ENCODE measurements at regions not wholly inside any gene's neighbourhood (a gene's known extent, or its start where the extent isn't known, plus 50 kb on each side); places are given as distances from the start of the nearest gene placed in this dataset.

DNA sequence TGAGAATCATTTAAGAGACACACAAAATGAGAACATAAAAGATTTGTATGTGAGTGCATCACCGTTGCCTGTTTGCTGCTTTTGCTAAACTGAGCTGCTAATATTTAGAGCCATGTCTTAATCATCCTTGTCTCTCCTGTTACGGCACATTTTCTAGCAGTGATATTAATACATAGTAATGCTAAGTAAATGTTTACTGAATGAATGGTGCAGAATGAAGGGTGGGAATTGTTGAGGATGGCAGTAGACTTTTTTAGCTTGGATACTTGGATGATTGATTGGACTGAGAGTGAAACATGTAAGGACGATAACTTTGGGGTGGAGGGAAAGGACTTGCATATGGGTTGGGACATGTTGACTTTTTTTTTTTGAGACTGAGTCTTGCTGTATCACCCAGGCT lies 102.3 kb upstream of the ABCA1 start:
- H2AFZ ChIP-seq (ENCODE audit: low read depth, low read length): no peak overlapping the region
- CTCF ChIA-PET: interaction anchor here (1.0 kb wide), 1 partner anchor 167 kb away, joined by 3 read pairs; no protein-coding TSS in a partner anchor
- dilution Hi-C loops (cut with MboI; ENCODE audit: extremely low pct_ligation_motif_present, low sequenced_read_pairs) (no loop called here), intact Hi-C loops (cut with micrococcal nuclease) (no loop called here)
- TF ChIP-seq GATA2 (IDR thresholded peaks at IDR 0.05; ENCODE audit: insufficient read depth, insufficient read length, low read depth, low read length): no peak
- TF ChIP-seq POLR2AphosphoS5 (IDR thresholded peaks at IDR 0.05; ENCODE audit: insufficient read depth, low read depth, low read length): no peak
- TF ChIP-seq POLR2A (IDR thresholded peaks at IDR 0.05; ENCODE audit: low read depth, low read length): no peak
- TF ChIP-seq MYC (IDR thresholded peaks at IDR 0.05; ENCODE audit: low read depth, low read length): no peak
- H3K4me2 ChIP-seq (ENCODE audit: insufficient read depth, low read length): no peak overlapping the region
- no peaks in the 10 kb centered on the region for H3K4me1 ChIP-seq (ENCODE audit: control insufficient read depth, extremely low read depth, insufficient read depth, low read length)
- H3K9me3 ChIP-seq (replicated peaks; ENCODE audit: control insufficient read depth, insufficient read depth, low read length): no peaks in the 10 kb centered on the region
- no peak overlapping the region for H3K9ac ChIP-seq (replicated peaks; ENCODE audit: extremely low read depth, insufficient read depth, low read length)
- H4K20me1 ChIP-seq (replicated peaks; ENCODE audit: control insufficient read depth, extremely low read depth, insufficient read depth, low read length): no peaks in the 10 kb centered on the region
- no peak overlapping the region for H3K27ac ChIP-seq (ENCODE audit: insufficient read depth, low read depth, low read length)
- no TSS peak for BruUV-seq (replicated peaks)
- POLR2A ChIA-PET: no interaction called here
- no peaks in the 10 kb centered on the region for H3K9me1 ChIP-seq (replicated peaks; ENCODE audit: control insufficient read depth, extremely low read depth, insufficient read depth, low read length)
- no peak for FAIRE-seq
- no peaks in the 10 kb centered on the region for H3K36me3 ChIP-seq (ENCODE audit: control insufficient read depth in 2 of 2, extremely low read depth in 1 of 2, insufficient read depth in 2 of 2, low read length in 2 of 2)
- H3K4me3 ChIP-seq (replicated peaks in 1 of 3; ENCODE audit: insufficient read depth in 1 of 3, low read depth in 1 of 3, low read length in 3 of 3): no peak overlapping the region
- DNase-seq (ENCODE audit: low read depth, low spot score): no peak
- H3K79me2 ChIP-seq (ENCODE audit: control insufficient read depth, insufficient read depth, low read length): no peaks in the 10 kb centered on the region
- no peaks in the 10 kb centered on the region for H3K27me3 ChIP-seq (ENCODE audit: control insufficient read depth in 2 of 2, insufficient read depth in 2 of 2, low read length in 2 of 2)

DNA sequence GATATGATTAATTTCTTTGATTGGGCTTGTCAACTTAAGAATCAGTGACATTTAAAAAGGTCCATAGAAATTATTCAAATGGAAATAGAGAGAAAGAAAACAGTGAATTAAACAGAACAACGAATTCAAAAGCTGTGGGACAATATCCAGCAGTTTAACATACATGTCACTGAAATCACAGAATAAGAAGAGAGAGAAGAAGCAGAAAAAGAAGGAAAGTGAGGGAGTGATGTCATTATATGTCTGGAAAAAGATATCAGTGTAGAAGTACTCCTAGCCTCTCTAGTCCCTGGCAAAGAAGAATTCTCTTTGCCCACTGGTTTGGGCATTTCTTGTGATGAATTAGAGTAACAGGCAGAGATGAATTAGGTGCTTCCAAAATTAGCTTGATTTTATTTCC lies 109.2 kb upstream of the ABCA1 start:
- no peaks in the 10 kb centered on the region for H3K36me3 ChIP-seq (ENCODE audit: control insufficient read depth in 2 of 2, extremely low read depth in 1 of 2, insufficient read depth in 2 of 2, low read length in 2 of 2)
- H3K9ac ChIP-seq (replicated peaks; ENCODE audit: extremely low read depth, insufficient read depth, low read length): no peak overlapping the region
- no peak for FAIRE-seq
- H3K9me3 ChIP-seq (replicated peaks; ENCODE audit: control insufficient read depth, insufficient read depth, low read length): no peaks in the 10 kb centered on the region
- intact Hi-C loops (cut with micrococcal nuclease): no loop called here
- BruUV-seq (replicated peaks): no TSS peak
- no peaks in the 10 kb centered on the region for H3K27me3 ChIP-seq (ENCODE audit: control insufficient read depth in 2 of 2, insufficient read depth in 2 of 2, low read length in 2 of 2)
- DNase-seq (ENCODE audit: low read depth, low spot score): no peak
- H3K27ac ChIP-seq (ENCODE audit: insufficient read depth, low read depth, low read length): no peak overlapping the region
- H3K4me2 ChIP-seq (ENCODE audit: insufficient read depth, low read length): no peak overlapping the region
- TF ChIP-seq EZH2 (IDR thresholded peaks at IDR 0.05; ENCODE audit: borderline replicate concordance, low read depth, low read length, severe bottlenecking) (no peak), MYC (IDR thresholded peaks at IDR 0.05; ENCODE audit: low read depth, low read length) (no peak), GATA2 (IDR thresholded peaks at IDR 0.05; ENCODE audit: insufficient read depth, insufficient read length, low read depth, low read length) (no peak), FOS (IDR thresholded peaks at IDR 0.05; ENCODE audit: borderline replicate concordance, insufficient read depth, low read length) (no peak), POLR2A (IDR thresholded peaks at IDR 0.05; ENCODE audit: low read depth, low read length) (no peak), POLR2AphosphoS5 (IDR thresholded peaks at IDR 0.05; ENCODE audit: insufficient read depth, low read depth, low read length) (no peak), JUN (IDR thresholded peaks at IDR 0.05; ENCODE audit: borderline replicate concordance, insufficient read depth, insufficient read length, low read depth) (no peak)
- TF ChIP-seq, protein P1, sequence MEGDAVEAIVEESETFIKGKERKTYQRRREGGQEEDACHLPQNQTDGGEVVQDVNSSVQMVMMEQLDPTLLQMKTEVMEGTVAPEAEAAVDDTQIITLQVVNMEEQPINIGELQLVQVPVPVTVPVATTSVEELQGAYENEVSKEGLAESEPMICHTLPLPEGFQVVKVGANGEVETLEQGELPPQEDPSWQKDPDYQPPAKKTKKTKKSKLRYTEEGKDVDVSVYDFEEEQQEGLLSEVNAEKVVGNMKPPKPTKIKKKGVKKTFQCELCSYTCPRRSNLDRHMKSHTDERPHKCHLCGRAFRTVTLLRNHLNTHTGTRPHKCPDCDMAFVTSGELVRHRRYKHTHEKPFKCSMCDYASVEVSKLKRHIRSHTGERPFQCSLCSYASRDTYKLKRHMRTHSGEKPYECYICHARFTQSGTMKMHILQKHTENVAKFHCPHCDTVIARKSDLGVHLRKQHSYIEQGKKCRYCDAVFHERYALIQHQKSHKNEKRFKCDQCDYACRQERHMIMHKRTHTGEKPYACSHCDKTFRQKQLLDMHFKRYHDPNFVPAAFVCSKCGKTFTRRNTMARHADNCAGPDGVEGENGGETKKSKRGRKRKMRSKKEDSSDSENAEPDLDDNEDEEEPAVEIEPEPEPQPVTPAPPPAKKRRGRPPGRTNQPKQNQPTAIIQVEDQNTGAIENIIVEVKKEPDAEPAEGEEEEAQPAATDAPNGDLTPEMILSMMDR (IDR thresholded peaks at IDR 0.05; ENCODE audit: extremely low read depth in 1 of 2, insufficient read depth in 1 of 2, low read depth in 1 of 2, low read length in 2 of 2): no peak
- TF ChIP-seq, protein P2, sequence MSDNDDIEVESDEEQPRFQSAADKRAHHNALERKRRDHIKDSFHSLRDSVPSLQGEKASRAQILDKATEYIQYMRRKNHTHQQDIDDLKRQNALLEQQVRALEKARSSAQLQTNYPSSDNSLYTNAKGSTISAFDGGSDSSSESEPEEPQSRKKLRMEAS (IDR thresholded peaks at IDR 0.05; ENCODE audit: insufficient read depth, insufficient read length): no peak
- ChIA-PET CTCF (no interaction called here), POLR2A (no interaction called here)
- H4K20me1 ChIP-seq (replicated peaks; ENCODE audit: control insufficient read depth, extremely low read depth, insufficient read depth, low read length): no peaks in the 10 kb centered on the region
- no peaks in the 10 kb centered on the region for H3K4me1 ChIP-seq (ENCODE audit: control insufficient read depth, extremely low read depth, insufficient read depth, low read length)
- H3K4me3 ChIP-seq (replicated peaks in 1 of 3; ENCODE audit: insufficient read depth in 1 of 3, low read depth in 1 of 3, low read length in 3 of 3): no peak overlapping the region
- no peaks in the 10 kb centered on the region for H3K9me1 ChIP-seq (replicated peaks; ENCODE audit: control insufficient read depth, extremely low read depth, insufficient read depth, low read length)
- dilution Hi-C loops (cut with MboI; ENCODE audit: extremely low pct_ligation_motif_present, low sequenced_read_pairs): no loop called here
- H3K79me2 ChIP-seq (ENCODE audit: control insufficient read depth, insufficient read depth, low read length): no peaks in the 10 kb centered on the region
- no peak overlapping the region for H2AFZ ChIP-seq (ENCODE audit: low read depth, low read length)

All from endothelial cell of umbilical vein (primary cell).